BLaER1 treated with 17β-estradiol and CSF1 and Interleukin-3, amounts not matched to agents 10 nM and 100 nM (cell line): ENCODE measurements at regions not wholly inside any gene's neighbourhood (a gene's known extent, or its start where the extent isn't known, plus 50 kb on each side); places are given as distances from the start of the nearest gene placed in this dataset.
A peak's percentile ranks its signal among the peaks of the same experiment; 100 is the strongest.

Source experiments
- H3K27ac ChIP-seq, 11 experiments: shearing (Covaris generic); formaldehyde crosslinking; 2 replicates each; pipeline ENCODE4 v1.8.1; 2022
- H3K27me3 ChIP-seq, 11 experiments: shearing (Covaris generic); formaldehyde crosslinking; 2 replicates each; pipeline ENCODE4 v1.8.1; 2022
- H3K36me3 ChIP-seq, 11 experiments: shearing (Covaris generic); formaldehyde crosslinking; 2 replicates each; pipeline ENCODE4 v1.8.1; 2022
- H3K4me1 ChIP-seq, 10 experiments: shearing (Covaris generic); formaldehyde crosslinking; 2 replicates each; pipeline ENCODE4 v1.8.1; 2022
- H3K4me2 ChIP-seq, 11 experiments: shearing (Covaris generic); formaldehyde crosslinking; 2 replicates each; pipeline ENCODE4 v1.8.1; 2022
- H3K4me3 ChIP-seq, 10 experiments: shearing (Covaris generic); formaldehyde crosslinking; 2 replicates each; pipeline ENCODE4 v1.8.1; 2022
- H3K9ac ChIP-seq, 11 experiments: shearing (Covaris generic); formaldehyde crosslinking; 2 replicates each; pipeline ENCODE4 v1.8.1; 2022
- H3K9me3 ChIP-seq, 11 experiments: shearing (Covaris generic); formaldehyde crosslinking; replicated peaks in 1 of 11; 2 replicates each; pipeline ENCODE4 v1.8.1; 2022
- H4K20me1 ChIP-seq, 11 experiments: shearing (Covaris generic); formaldehyde crosslinking; 2 replicates each; pipeline ENCODE4 v1.8.1; 2022
- Cebpa-rat ChIP-seq, 11 experiments: shearing (Covaris generic); IDR thresholded peaks; 2 replicates each; pipeline ENCODE4 v1.8.1; 2022

- Histone ChIP-seq H3K36me3 (no peaks in the 10 kb centered on the region), H3K27me3 (no peaks in the 10 kb centered on the region), H3K9ac (no peak overlapping the region), H3K4me1 (peaks cover 0 to 18% (median 9%) of the 10 kb centered on the region in 10 experiments; a peak in 15 of 20 replicates), H3K27ac (no peak overlapping the region), H3K4me3 (no peak overlapping the region), H3K4me2 (no peak overlapping the region), H3K9me3 (no peaks in the 10 kb centered on the region), H4K20me1 (no peaks in the 10 kb centered on the region)
- TF ChIP-seq Cebpa-rat (IDR thresholded peaks at IDR 0.05), result no peak
Measured at GRCh38 chr1:55716151-55716550, 501.0 kb upstream of the USP24 start.

GRCh38 chr1:55714230-55714629 is 499.1 kb upstream of the USP24 start:
- H3K9ac ChIP-seq, result no peak overlapping the region

GRCh38 chr1:55713516-55713915 is 498.4 kb upstream of the USP24 start:
- H3K4me2 ChIP-seq, result no peak overlapping the region
- TF ChIP-seq Cebpa-rat (IDR thresholded peaks at IDR 0.05), result no peak

More at GRCh38 chr1:55714230-55714629, 499.1 kb upstream of the USP24 start:
- TF ChIP-seq Cebpa-rat (IDR thresholded peaks at IDR 0.05), result no peak
- H3K9me3 ChIP-seq, result no peaks in the 10 kb centered on the region
- no peak overlapping the region for H3K4me2 ChIP-seq
- no peaks in the 10 kb centered on the region for H3K27me3 ChIP-seq
- H3K4me3 ChIP-seq, result no peak overlapping the region
- H3K27ac ChIP-seq, result no peak overlapping the region
- H3K36me3 ChIP-seq, result no peaks in the 10 kb centered on the region
- peaks cover 0 to 18% (median 9%) of the 10 kb centered on the region in 10 experiments; a peak in 15 of 20 replicates for H3K4me1 ChIP-seq
- no peaks in the 10 kb centered on the region for H4K20me1 ChIP-seq

GRCh38 chr1:55712148-55712547 is 497.0 kb upstream of the USP24 start:
- H3K36me3 ChIP-seq, result no peaks in the 10 kb centered on the region
- no peak for TF ChIP-seq Cebpa-rat (IDR thresholded peaks at IDR 0.05)
- H3K4me3 ChIP-seq, result no peak overlapping the region
- H3K4me2 ChIP-seq, result peak overlapping the region in 10 of 11 experiments; percentile 11 to 67 (median 56); a peak in 17 of 22 replicates
- no peaks in the 10 kb centered on the region for H4K20me1 ChIP-seq
- no peaks in the 10 kb centered on the region for H3K9me3 ChIP-seq
- H3K27me3 ChIP-seq, result no peaks in the 10 kb centered on the region
- no peak overlapping the region for H3K27ac ChIP-seq
- H3K9ac ChIP-seq, result no peak overlapping the region
- H3K4me1 ChIP-seq, result peaks cover 0 to 12% (median 9%) of the 10 kb centered on the region in 10 experiments; a peak in 15 of 20 replicates

More at GRCh38 chr1:55713516-55713915, 498.4 kb upstream of the USP24 start:
- Histone ChIP-seq H3K4me1 (peaks cover 0 to 18% (median 9%) of the 10 kb centered on the region in 10 experiments; a peak in 15 of 20 replicates), H3K9me3 (no peaks in the 10 kb centered on the region), H3K4me3 (no peak overlapping the region), H3K27ac (no peak overlapping the region), H3K9ac (no peak overlapping the region), H3K27me3 (no peaks in the 10 kb centered on the region), H3K36me3 (no peaks in the 10 kb centered on the region), H4K20me1 (no peaks in the 10 kb centered on the region)

DNA sequence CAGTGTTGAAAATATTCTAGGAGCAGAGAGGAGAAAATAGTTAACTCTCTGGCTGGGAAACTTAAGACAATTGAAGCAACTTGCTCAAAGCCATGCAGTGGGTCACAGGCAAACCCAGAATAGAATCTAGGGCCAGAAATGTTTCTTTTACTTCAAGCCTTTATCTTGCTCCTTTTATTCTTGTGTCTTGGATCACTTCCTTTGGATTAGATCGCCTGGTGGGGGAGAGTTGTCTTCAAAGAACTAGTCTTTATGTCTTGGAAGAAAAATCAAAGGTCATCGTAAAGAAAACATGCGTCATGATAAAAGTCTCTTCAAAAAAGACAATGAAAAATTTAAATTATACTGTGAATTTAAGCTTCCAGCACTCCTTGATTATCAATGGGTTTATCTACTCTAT is 493.6 kb upstream of the USP24 start:
- H3K9me3 ChIP-seq, result 0 out of 22 replicates have a peak, but pooled peaks cover 0 to 4% (median 0%) of the 10 kb centered on the region in 11 experiments
- no peak overlapping the region for H3K27ac ChIP-seq
- H3K27me3 ChIP-seq, result no peaks in the 10 kb centered on the region
- H3K4me2 ChIP-seq, result no peak overlapping the region
- H3K36me3 ChIP-seq, result no peaks in the 10 kb centered on the region
- H3K4me3 ChIP-seq, result no peak overlapping the region
- peaks cover 0 to 18% (median 14%) of the 10 kb centered on the region in 10 experiments; a peak in 17 of 20 replicates for H3K4me1 ChIP-seq
- H4K20me1 ChIP-seq, result no peaks in the 10 kb centered on the region
- H3K9ac ChIP-seq, result no peak overlapping the region
- no peak for TF ChIP-seq Cebpa-rat (IDR thresholded peaks at IDR 0.05)

GRCh38 chr1:55707846-55708245 is 492.7 kb upstream of the USP24 start:
- TF ChIP-seq Cebpa-rat (IDR thresholded peaks at IDR 0.05), result no peak
- Histone ChIP-seq H3K4me1 (peaks cover 0 to 17% (median 13%) of the 10 kb centered on the region in 10 experiments; a peak in 17 of 20 replicates), H3K9me3 (0 out of 22 replicates have a peak, but pooled peaks cover 0 to 4% (median 0%) of the 10 kb centered on the region in 11 experiments), H3K4me2 (no peak overlapping the region), H3K27ac (no peak overlapping the region), H3K36me3 (no peaks in the 10 kb centered on the region), H4K20me1 (no peaks in the 10 kb centered on the region), H3K9ac (no peak overlapping the region), H3K4me3 (no peak overlapping the region), H3K27me3 (no peaks in the 10 kb centered on the region)

DNA sequence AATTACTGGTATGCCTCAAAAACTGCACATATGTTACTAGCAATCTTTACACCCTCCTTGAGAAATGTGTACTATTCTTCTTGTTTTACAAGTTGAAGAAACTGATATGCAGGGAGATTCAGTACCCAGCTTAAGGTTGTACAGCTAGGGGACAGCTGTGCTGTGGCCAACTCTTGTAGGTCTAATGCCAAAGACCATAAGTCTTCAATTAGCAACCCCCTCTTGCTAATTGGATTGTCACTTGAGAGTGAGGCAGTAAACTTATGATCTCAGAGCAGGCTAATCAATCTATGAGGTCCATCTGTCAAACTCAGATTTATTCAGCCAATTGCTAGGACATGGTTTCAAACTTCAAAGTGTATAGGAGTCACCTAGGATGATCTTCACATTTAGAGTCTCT is 492.0 kb upstream of the USP24 start:
- Histone ChIP-seq H3K9ac (no peak overlapping the region), H3K36me3 (no peaks in the 10 kb centered on the region), H3K4me2 (no peak overlapping the region), H3K27me3 (no peaks in the 10 kb centered on the region), H3K9me3 (0 out of 22 replicates have a peak, but pooled peaks cover 0 to 4% (median 0%) of the 10 kb centered on the region in 11 experiments), H4K20me1 (no peaks in the 10 kb centered on the region), H3K27ac (no peak overlapping the region), H3K4me1 (peaks cover 0 to 11% (median 8%) of the 10 kb centered on the region in 10 experiments; a peak in 17 of 20 replicates), H3K4me3 (no peak overlapping the region)
- TF ChIP-seq Cebpa-rat (IDR thresholded peaks at IDR 0.05), result no peak

DNA sequence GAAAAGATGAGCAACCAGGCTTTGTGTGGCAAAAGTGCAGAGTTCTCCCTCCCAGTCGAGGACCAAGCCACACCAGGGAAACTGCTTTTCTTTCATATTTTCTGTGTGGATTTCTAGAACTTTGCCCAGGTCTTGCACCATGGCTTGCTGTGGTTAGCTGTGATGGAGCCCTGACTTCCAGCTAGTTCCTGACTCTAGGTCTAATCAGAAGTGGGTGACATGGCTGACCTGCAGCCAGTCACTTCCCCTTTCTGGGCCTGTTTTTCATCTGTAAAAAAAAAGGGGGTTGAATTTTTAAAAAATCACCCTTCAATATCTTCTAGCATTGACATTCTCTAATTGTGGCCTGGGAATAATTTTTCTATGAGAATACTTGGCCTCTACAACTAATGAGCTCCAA is 491.2 kb upstream of the USP24 start:
- no peaks in the 10 kb centered on the region for H3K27me3 ChIP-seq
- TF ChIP-seq Cebpa-rat (IDR thresholded peaks at IDR 0.05), result peak in 1 of 11 experiments; percentile 42; a peak in 1 of 22 replicates
- H3K36me3 ChIP-seq, result no peaks in the 10 kb centered on the region
- no peak overlapping the region for H3K9ac ChIP-seq
- H3K9me3 ChIP-seq, result 0 out of 22 replicates have a peak, but pooled peaks cover 0 to 4% (median 0%) of the 10 kb centered on the region in 11 experiments
- H3K4me1 ChIP-seq, result peaks cover 0 to 7% (median 5%) of the 10 kb centered on the region in 10 experiments; a peak in 4 of 20 replicates
- H4K20me1 ChIP-seq, result no peaks in the 10 kb centered on the region
- H3K4me3 ChIP-seq, result no peak overlapping the region
- no peak overlapping the region for H3K27ac ChIP-seq
- H3K4me2 ChIP-seq, result peak overlapping the region in 6 of 11 experiments; percentile 9 to 36 (median 16); a peak in 4 of 22 replicates

DNA sequence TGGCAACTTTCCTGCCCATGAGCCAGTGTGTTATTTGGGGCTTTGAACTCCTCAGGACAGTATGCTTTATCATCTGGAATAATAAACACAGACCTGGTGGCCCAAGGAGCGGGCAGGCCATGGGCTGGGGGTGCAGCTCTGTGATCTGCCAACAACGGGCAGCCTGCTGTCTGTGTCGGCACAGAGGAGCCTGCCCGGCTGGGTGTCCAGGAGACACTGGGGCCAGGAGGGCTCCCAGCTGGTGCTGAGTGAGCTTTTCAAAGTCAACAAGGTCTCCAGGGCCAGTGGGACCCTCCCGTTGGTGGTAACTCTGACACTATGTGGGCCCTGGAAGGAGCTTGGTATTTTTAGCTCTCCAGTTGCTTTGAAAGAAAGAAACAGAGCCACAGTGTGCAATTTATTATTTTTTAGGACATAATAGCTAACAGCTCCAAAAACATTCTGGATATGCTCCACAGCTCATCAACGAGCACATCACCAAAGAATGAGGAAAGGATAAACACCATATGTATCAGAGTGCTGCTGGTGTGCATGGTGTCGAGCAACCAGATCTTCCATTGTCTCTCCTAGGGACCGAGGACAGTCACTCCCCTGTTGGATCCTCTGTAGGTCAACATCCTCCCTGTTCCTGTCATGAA is 488.7 kb upstream of the USP24 start:
- H3K27ac ChIP-seq, result no peak overlapping the region
- no peak overlapping the region for H3K4me2 ChIP-seq
- peaks cover 0 to 7% (median 5%) of the 10 kb centered on the region in 10 experiments; a peak in 4 of 20 replicates for H3K4me1 ChIP-seq
- no peaks in the 10 kb centered on the region for H3K27me3 ChIP-seq
- no peaks in the 10 kb centered on the region for H4K20me1 ChIP-seq
- no peak for TF ChIP-seq Cebpa-rat (IDR thresholded peaks at IDR 0.05)
- no peaks in the 10 kb centered on the region for H3K36me3 ChIP-seq
- H3K4me3 ChIP-seq, result no peak overlapping the region
- H3K9me3 ChIP-seq, result 0 out of 22 replicates have a peak, but pooled peaks cover 0 to 4% (median 0%) of the 10 kb centered on the region in 11 experiments
- H3K9ac ChIP-seq, result no peak overlapping the region
